Effector memory CD8-positive, alpha-beta T cell (primary cell): ENCODE measurements at regions not wholly inside any gene's neighbourhood (a gene's known extent, or its start where the extent isn't known, plus 50 kb on each side); places are given as distances from the start of the nearest gene placed in this dataset.

ENCODE experiments used
- ATAC-seq: fragments of 150-1000 bp; cut with Tn5 transposase; replicated peaks from 2 replicates; pipeline ENCODE4 v1.10.0; 2021; ENCODE audit warnings: mild to moderate bottlenecking, moderate library complexity
- DNase-seq, 3 experiments: peaks; one replicate each; pipeline ENCODE4 v3.0.0; 2021
- H3K27ac Mint-ChIP-seq, 2 donors: one replicate each; pipeline ENCODE4 v1.8.0; 2022; ENCODE audit warnings: mild to moderate bottlenecking in 2 of 2, mixed read lengths in 2 of 2, moderate library complexity in 2 of 2
- H3K27me3 Mint-ChIP-seq, 2 donors: one replicate each; pipeline ENCODE4 v1.8.0; 2022; ENCODE audit warnings: mixed read lengths in 2 of 2
- H3K36me3 Mint-ChIP-seq: one replicate; pipeline ENCODE4 v1.8.0; 2022; ENCODE audit warnings: mild to moderate bottlenecking, moderate library complexity, mixed read lengths; ENCODE audit not compliant: insufficient read depth
- H3K4me1 Mint-ChIP-seq, 2 donors: one replicate each; pipeline ENCODE4 v1.8.0; 2022; ENCODE audit warnings: low read depth in 2 of 2, mixed read lengths in 2 of 2
- H3K4me3 Mint-ChIP-seq, 2 donors: one replicate each; pipeline ENCODE4 v1.8.0; 2022; ENCODE audit warnings: mild to moderate bottlenecking in 2 of 2, mixed read lengths in 2 of 2, moderate library complexity in 2 of 2
- H3K9me3 Mint-ChIP-seq, 2 donors: one replicate each; pipeline ENCODE4 v1.8.0; 2022; ENCODE audit warnings: mixed read lengths in 2 of 2

GRCh38 chr6:23389386-23389785 is 736.6 kb upstream of the NRSN1 start:
- Mint-ChIP-seq H3K27me3 (no peaks in the 10 kb centered on the region), H3K27ac (no peak overlapping the region), H3K9me3 (peaks cover 7 to 8% of the 10 kb centered on the region in 2 donors), H3K36me3 (no peaks in the 10 kb centered on the region), H3K4me3 (no peak overlapping the region), H3K4me1 (no peaks in the 10 kb centered on the region)
- no peak for DNase-seq
- ATAC-seq: no peak

- Mint-ChIP-seq H3K27me3 (no peaks in the 10 kb centered on the region), H3K4me1 (no peaks in the 10 kb centered on the region), H3K36me3 (no peaks in the 10 kb centered on the region), H3K27ac (no peak overlapping the region), H3K9me3 (peaks cover 8 to 12% of the 10 kb centered on the region in 2 donors), H3K4me3 (no peak overlapping the region)
- DNase-seq (no peak), ATAC-seq (no peak)
Measured at GRCh38 chr6:23390221-23390620, 735.8 kb upstream of the NRSN1 start.

- Mint-ChIP-seq H3K4me3 (no peak overlapping the region), H3K27ac (no peak overlapping the region), H3K36me3 (no peaks in the 10 kb centered on the region), H3K9me3 (peaks cover 3 to 12% of the 10 kb centered on the region in 2 donors), H3K4me1 (no peaks in the 10 kb centered on the region), H3K27me3 (no peaks in the 10 kb centered on the region)
- ATAC-seq: no peak
- DNase-seq: no peak
Measured at GRCh38 chr6:23394681-23395080, 731.3 kb upstream of the NRSN1 start.

GRCh38 chr6:23395381-23395780 is 730.6 kb upstream of the NRSN1 start:
- Mint-ChIP-seq H3K4me3 (no peak overlapping the region), H3K9me3 (peaks cover 3 to 12% of the 10 kb centered on the region in 2 donors), H3K36me3 (no peaks in the 10 kb centered on the region), H3K27me3 (no peaks in the 10 kb centered on the region), H3K4me1 (no peaks in the 10 kb centered on the region), H3K27ac (no peak overlapping the region)
- ATAC-seq (no peak), DNase-seq (no peak)

GRCh38 chr6:23396949-23397348 is 729.1 kb upstream of the NRSN1 start:
- H3K4me1 Mint-ChIP-seq: no peaks in the 10 kb centered on the region
- no peaks in the 10 kb centered on the region for H3K36me3 Mint-ChIP-seq
- H3K9me3 Mint-ChIP-seq: peaks cover 4 to 10% of the 10 kb centered on the region in 2 donors
- DNase-seq (no peak), ATAC-seq (no peak)
- H3K27ac Mint-ChIP-seq: no peak overlapping the region
- H3K27me3 Mint-ChIP-seq: no peaks in the 10 kb centered on the region
- no peak overlapping the region for H3K4me3 Mint-ChIP-seq

GRCh38 chr6:23403460-23403859 is 722.6 kb upstream of the NRSN1 start:
- Mint-ChIP-seq H3K36me3 (no peaks in the 10 kb centered on the region), H3K27me3 (no peaks in the 10 kb centered on the region), H3K9me3 (peaks cover 10 to 11% of the 10 kb centered on the region in 2 donors), H3K4me3 (no peak overlapping the region), H3K4me1 (no peaks in the 10 kb centered on the region), H3K27ac (no peak overlapping the region)
- DNase-seq (no peak), ATAC-seq (no peak)

- Mint-ChIP-seq H3K27ac (no peak overlapping the region), H3K4me3 (no peak overlapping the region), H3K4me1 (no peaks in the 10 kb centered on the region), H3K9me3 (peaks cover 6 to 10% of the 10 kb centered on the region in 2 donors), H3K27me3 (no peaks in the 10 kb centered on the region), H3K36me3 (no peaks in the 10 kb centered on the region)
- DNase-seq: no peak
- no peak for ATAC-seq
Measured at GRCh38 chr6:23409531-23409930, 716.5 kb upstream of the NRSN1 start.

- DNase-seq (no peak), ATAC-seq (no peak)
- H3K27ac Mint-ChIP-seq: no peak overlapping the region
- no peaks in the 10 kb centered on the region for H3K36me3 Mint-ChIP-seq
- peaks cover 7 to 10% of the 10 kb centered on the region in 2 donors for H3K9me3 Mint-ChIP-seq
- no peak overlapping the region for H3K4me3 Mint-ChIP-seq
- no peaks in the 10 kb centered on the region for H3K27me3 Mint-ChIP-seq
- no peaks in the 10 kb centered on the region for H3K4me1 Mint-ChIP-seq
Measured at GRCh38 chr6:23410439-23410838, 715.6 kb upstream of the NRSN1 start.

- Mint-ChIP-seq H3K9me3 (peaks cover 9 to 10% of the 10 kb centered on the region in 2 donors), H3K4me1 (no peaks in the 10 kb centered on the region), H3K27ac (no peak overlapping the region), H3K4me3 (no peak overlapping the region), H3K27me3 (no peaks in the 10 kb centered on the region), H3K36me3 (no peaks in the 10 kb centered on the region)
- ATAC-seq (no peak), DNase-seq (no peak)
Measured at GRCh38 chr6:23412770-23413169, 713.2 kb upstream of the NRSN1 start.

- ATAC-seq (no peak), DNase-seq (no peak)
- Mint-ChIP-seq H3K4me1 (no peaks in the 10 kb centered on the region), H3K4me3 (no peak overlapping the region), H3K27me3 (no peaks in the 10 kb centered on the region), H3K27ac (no peak overlapping the region), H3K9me3 (peaks cover 9 to 10% of the 10 kb centered on the region in 2 donors), H3K36me3 (no peaks in the 10 kb centered on the region)
Measured at GRCh38 chr6:23413327-23414050, 712.5 kb upstream of the NRSN1 start.

GRCh38 chr6:23414051-23414445 is 712.0 kb upstream of the NRSN1 start:
- H3K9me3 Mint-ChIP-seq: peaks cover 9 to 10% of the 10 kb centered on the region in 2 donors
- no peaks in the 10 kb centered on the region for H3K36me3 Mint-ChIP-seq
- H3K27me3 Mint-ChIP-seq: no peaks in the 10 kb centered on the region
- H3K4me1 Mint-ChIP-seq: no peaks in the 10 kb centered on the region
- H3K4me3 Mint-ChIP-seq: no peak overlapping the region
- H3K27ac Mint-ChIP-seq: no peak overlapping the region
- DNase-seq (no peak), ATAC-seq (no peak)

- H3K36me3 Mint-ChIP-seq: no peaks in the 10 kb centered on the region
- H3K4me1 Mint-ChIP-seq: no peaks in the 10 kb centered on the region
- no peak overlapping the region for H3K4me3 Mint-ChIP-seq
- H3K27me3 Mint-ChIP-seq: no peaks in the 10 kb centered on the region
- DNase-seq (no peak), ATAC-seq (no peak)
- no peak overlapping the region for H3K27ac Mint-ChIP-seq
- H3K9me3 Mint-ChIP-seq: peaks cover 9 to 10% of the 10 kb centered on the region in 2 donors
Measured at GRCh38 chr6:23414922-23415321, 711.1 kb upstream of the NRSN1 start.

GRCh38 chr6:23415819-23416427 is 710.1 kb upstream of the NRSN1 start:
- DNase-seq (no peak), ATAC-seq (no peak)
- no peaks in the 10 kb centered on the region for H3K4me1 Mint-ChIP-seq
- no peak overlapping the region for H3K27ac Mint-ChIP-seq
- no peak overlapping the region for H3K4me3 Mint-ChIP-seq
- no peaks in the 10 kb centered on the region for H3K36me3 Mint-ChIP-seq
- peaks cover 2 to 6% of the 10 kb centered on the region in 2 donors for H3K9me3 Mint-ChIP-seq
- H3K27me3 Mint-ChIP-seq: no peaks in the 10 kb centered on the region

GRCh38 chr6:23417133-23417532 is 708.9 kb upstream of the NRSN1 start:
- DNase-seq (no peak), ATAC-seq (no peak)
- Mint-ChIP-seq H3K36me3 (no peaks in the 10 kb centered on the region), H3K27ac (no peak overlapping the region), H3K27me3 (no peaks in the 10 kb centered on the region), H3K4me1 (no peaks in the 10 kb centered on the region), H3K4me3 (no peak overlapping the region), H3K9me3 (peaks cover 5 to 6% of the 10 kb centered on the region in 2 donors)
